Central memory CD8-positive, alpha-beta T cell (primary cell): ENCODE measurements at regions not wholly inside any gene's neighbourhood (a gene's known extent, or its start where the extent isn't known, plus 50 kb on each side); places are given as distances from the start of the nearest gene placed in this dataset.

ENCODE experiments used
- ATAC-seq: fragments of 150-1000 bp; cut with Tn5 transposase; replicated peaks from 2 replicates; pipeline ENCODE4 v1.10.0; 2022; ENCODE audit warnings: mild to moderate bottlenecking, moderate FRiP score, moderate number of reproducible peaks; ENCODE audit not compliant: poor library complexity, severe bottlenecking; ENCODE audit errors: extremely low read depth
- DNase-seq, 2 donors: peaks; one replicate each; pipeline ENCODE4 v3.0.0; 2021; ENCODE audit warnings: low spot score in 2 of 2
- H3K27ac Mint-ChIP-seq: one replicate; pipeline ENCODE4 v1.8.0; 2022; ENCODE audit warnings: low read depth, mild to moderate bottlenecking, moderate library complexity, mixed read lengths
- H3K27me3 Mint-ChIP-seq: one replicate; pipeline ENCODE4 v1.8.0; 2022; ENCODE audit warnings: mixed read lengths
- H3K36me3 Mint-ChIP-seq: one replicate; pipeline ENCODE4 v1.8.0; 2022; ENCODE audit warnings: mild to moderate bottlenecking, moderate library complexity, mixed read lengths; ENCODE audit not compliant: insufficient read depth
- H3K4me1 Mint-ChIP-seq: one replicate; pipeline ENCODE4 v1.8.0; 2022; ENCODE audit warnings: mixed read lengths
- H3K4me3 Mint-ChIP-seq: one replicate; pipeline ENCODE4 v1.8.0; 2022; ENCODE audit warnings: mild to moderate bottlenecking, moderate library complexity, mixed read lengths
- H3K9me3 Mint-ChIP-seq: one replicate; pipeline ENCODE4 v1.8.0; 2022; ENCODE audit warnings: mixed read lengths

DNA sequence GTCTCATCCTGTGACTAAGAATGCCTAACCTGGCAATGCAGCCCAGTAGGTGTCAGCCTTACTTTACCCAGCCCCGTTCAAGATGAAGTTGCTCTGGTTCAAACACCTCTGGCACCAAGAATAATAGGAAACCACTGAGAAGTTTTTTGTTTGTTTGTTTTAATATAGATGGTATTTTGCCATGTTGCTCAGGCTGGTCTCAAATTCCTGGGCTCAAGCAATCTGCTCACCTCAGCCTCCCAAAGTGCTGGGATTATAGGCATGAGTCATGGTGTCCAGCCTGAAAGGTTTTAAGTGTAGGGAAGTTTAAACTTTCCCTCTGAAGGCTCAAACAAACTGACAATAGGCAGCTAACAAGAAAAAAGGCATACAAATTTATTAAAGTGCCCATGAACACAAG lies 51.2 kb upstream of the ABCC4 start:
- no peaks in the 10 kb centered on the region for H3K4me1 Mint-ChIP-seq
- H3K4me3 Mint-ChIP-seq = no peak overlapping the region
- no peaks in the 10 kb centered on the region for H3K36me3 Mint-ChIP-seq
- H3K27ac Mint-ChIP-seq = no peak overlapping the region
- H3K27me3 Mint-ChIP-seq = peaks cover 24% of the 10 kb centered on the region
- no peak for DNase-seq
- no peaks in the 10 kb centered on the region for H3K9me3 Mint-ChIP-seq
- no peak for ATAC-seq

DNA sequence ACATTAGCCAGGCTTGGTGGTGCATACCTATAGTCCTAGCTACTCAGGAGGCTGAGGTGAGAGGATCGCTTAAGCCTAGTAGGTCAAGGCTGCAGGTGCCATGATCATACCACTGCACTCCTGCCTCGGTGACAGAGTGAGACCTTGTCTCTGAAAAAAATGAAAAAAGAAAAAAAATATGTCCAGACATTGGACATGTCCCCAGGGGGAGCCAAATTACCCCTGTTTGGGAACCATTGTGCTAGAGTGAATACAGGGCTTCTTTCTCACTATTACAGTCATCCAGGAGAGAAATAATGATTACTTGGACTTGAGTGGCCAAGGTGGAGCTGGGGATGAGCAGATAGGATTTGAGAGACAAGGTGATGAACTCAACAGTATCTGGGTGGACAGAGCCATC lies 52.9 kb upstream of the ABCC4 start:
- Mint-ChIP-seq H3K36me3 (no peaks in the 10 kb centered on the region), H3K4me3 (no peak overlapping the region), H3K9me3 (no peaks in the 10 kb centered on the region), H3K27ac (no peak overlapping the region), H3K4me1 (no peaks in the 10 kb centered on the region), H3K27me3 (peaks cover 34% of the 10 kb centered on the region)
- DNase-seq (no peak), ATAC-seq (no peak)

DNA sequence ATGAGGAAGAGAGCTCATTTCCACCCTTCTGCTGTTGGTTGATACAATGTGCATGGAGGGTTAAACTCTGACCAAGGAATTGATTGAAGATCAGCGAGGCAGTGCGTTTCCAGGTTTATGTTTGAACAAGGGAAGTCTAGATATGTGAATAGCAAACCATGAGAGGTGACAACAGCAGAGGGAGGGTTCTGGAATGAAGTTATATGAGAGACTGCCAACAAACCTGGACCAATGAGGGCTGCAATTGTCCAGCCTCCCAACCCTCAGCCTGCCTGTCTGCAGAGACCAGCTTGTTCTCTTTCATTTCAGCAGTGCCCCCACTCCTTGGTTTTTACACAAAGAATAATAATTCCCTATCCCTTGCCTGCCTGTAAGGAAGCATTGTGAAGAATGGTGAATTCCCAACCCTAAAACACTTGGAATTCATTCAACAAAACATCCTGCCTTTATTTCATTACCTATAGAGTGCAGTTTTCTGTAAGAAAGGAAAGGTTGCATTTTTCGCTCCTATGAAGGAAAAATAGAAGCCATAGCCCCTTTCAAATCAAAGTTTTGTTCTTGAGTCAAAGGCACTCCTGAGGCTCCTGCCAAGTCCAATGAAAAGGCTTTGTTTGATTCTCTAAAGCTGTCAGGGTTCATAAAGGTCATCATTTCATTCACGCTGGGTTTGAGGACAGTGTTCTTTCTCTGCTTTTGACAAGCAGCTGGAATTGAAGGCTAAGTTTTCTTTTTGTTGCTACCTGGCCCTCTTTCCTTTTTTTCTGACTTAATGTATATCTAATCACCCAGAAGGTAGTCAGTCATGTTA lies 53.6 kb upstream of the ABCC4 start:
- Mint-ChIP-seq H3K9me3 (no peaks in the 10 kb centered on the region), H3K27me3 (peaks cover 40% of the 10 kb centered on the region), H3K4me3 (no peak overlapping the region), H3K36me3 (no peaks in the 10 kb centered on the region), H3K27ac (no peak overlapping the region), H3K4me1 (no peaks in the 10 kb centered on the region)
- ATAC-seq (no peak), DNase-seq (no peak)

DNA sequence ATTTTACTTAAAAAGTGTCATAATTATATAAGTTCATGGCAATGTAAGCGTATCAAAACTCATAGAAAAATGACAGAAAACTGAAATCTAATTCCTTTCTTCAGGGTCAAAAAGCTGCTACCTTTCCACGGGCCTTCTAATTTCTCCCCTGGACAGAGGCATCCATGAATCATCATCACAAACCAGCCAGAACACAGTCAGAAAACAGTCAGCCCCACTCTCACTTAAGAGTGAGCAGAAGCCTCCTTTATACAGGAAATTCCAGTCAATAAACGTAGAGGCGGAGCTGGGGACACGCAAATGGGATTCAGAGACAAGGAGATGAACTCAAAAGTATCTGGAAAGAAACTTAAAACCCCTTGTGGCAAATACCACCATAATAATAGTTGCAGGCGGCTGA lies 54.2 kb upstream of the ABCC4 start:
- H3K9me3 Mint-ChIP-seq = no peaks in the 10 kb centered on the region

DNA sequence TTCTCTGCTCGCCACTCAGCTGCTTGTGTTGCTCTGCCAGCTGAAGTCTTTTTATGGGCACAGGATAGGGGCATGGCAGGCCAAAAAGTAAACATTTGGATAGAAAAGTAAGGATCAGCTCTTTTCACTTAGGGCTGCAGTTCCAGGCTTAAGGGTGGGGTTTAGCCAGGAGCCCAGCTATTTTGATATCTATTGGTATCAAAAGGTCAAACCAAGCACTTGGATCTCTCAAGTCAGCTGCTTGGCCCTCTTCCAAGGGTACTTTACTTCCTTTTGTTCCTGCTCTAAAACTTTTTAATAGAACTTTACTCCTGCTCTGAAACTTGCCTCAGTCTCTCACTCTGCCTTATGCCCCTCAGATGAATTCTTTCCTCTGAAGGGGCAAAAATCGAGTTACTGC lies 55.7 kb upstream of the ABCC4 start:
- peaks cover 47% of the 10 kb centered on the region for H3K27me3 Mint-ChIP-seq

More for the DNA sequence above, 54.2 kb upstream of the ABCC4 start:
- Mint-ChIP-seq H3K4me3 (no peak overlapping the region), H3K36me3 (no peaks in the 10 kb centered on the region), H3K4me1 (no peaks in the 10 kb centered on the region), H3K27me3 (peaks cover 43% of the 10 kb centered on the region), H3K27ac (no peak overlapping the region)
- ATAC-seq (no peak), DNase-seq (no peak)

DNA sequence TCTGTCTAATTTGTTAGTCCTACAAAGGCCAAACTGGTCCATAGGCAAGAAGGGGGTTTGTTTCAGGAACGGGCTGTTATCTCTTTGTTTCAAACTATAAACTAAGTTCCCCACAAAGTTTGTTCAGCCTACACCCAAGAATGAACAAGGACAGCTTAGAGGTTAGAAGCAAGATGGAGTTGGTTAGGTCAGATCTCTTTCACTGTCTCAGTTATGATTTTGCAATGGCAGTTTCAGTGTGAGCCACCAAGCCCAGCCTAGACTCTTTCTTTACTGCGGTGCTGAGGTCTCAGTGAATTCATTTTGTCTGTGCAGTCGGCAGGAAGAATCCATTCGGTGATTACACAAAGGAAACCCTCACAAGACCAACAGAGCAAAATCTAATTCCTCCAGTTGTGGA lies 56.6 kb upstream of the ABCC4 start:
- H3K36me3 Mint-ChIP-seq = no peaks in the 10 kb centered on the region
- H3K27ac Mint-ChIP-seq = no peak overlapping the region

More for the DNA sequence above, 55.7 kb upstream of the ABCC4 start:
- Mint-ChIP-seq H3K27ac (no peak overlapping the region), H3K4me1 (no peaks in the 10 kb centered on the region), H3K9me3 (no peaks in the 10 kb centered on the region), H3K4me3 (no peak overlapping the region), H3K36me3 (no peaks in the 10 kb centered on the region)
- DNase-seq (no peak), ATAC-seq (no peak)

DNA sequence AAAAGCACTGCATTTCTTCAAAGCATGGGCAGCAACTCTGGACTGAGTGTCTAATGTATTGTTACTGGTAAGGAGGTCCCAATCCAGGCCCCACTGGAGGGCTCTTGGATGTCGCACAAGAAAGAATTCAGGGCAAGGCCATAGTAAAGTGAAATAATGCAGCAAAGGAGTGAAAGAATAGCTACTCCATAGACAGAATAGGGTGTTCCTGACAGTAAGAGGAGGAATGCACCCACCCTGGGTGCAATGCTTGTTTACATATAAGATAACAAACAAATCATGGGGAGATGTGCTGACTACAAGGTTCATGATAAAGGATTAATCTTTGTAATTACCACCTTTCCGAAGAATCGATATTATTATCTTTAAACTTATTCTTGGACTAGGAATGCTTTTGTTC lies 58.8 kb upstream of the ABCC4 start:
- H3K4me1 Mint-ChIP-seq = no peaks in the 10 kb centered on the region
- peaks cover 46% of the 10 kb centered on the region for H3K27me3 Mint-ChIP-seq
- ATAC-seq (no peak), DNase-seq (no peak)
- H3K27ac Mint-ChIP-seq = no peak overlapping the region
- H3K9me3 Mint-ChIP-seq = no peaks in the 10 kb centered on the region
- H3K4me3 Mint-ChIP-seq = no peak overlapping the region
- H3K36me3 Mint-ChIP-seq = peaks cover 2% of the 10 kb centered on the region

More for the DNA sequence above, 56.6 kb upstream of the ABCC4 start:
- no peak overlapping the region for H3K4me3 Mint-ChIP-seq
- DNase-seq = no peak
- peaks cover 46% of the 10 kb centered on the region for H3K27me3 Mint-ChIP-seq
- ATAC-seq = no peak
- no peaks in the 10 kb centered on the region for H3K9me3 Mint-ChIP-seq
- no peaks in the 10 kb centered on the region for H3K4me1 Mint-ChIP-seq

DNA sequence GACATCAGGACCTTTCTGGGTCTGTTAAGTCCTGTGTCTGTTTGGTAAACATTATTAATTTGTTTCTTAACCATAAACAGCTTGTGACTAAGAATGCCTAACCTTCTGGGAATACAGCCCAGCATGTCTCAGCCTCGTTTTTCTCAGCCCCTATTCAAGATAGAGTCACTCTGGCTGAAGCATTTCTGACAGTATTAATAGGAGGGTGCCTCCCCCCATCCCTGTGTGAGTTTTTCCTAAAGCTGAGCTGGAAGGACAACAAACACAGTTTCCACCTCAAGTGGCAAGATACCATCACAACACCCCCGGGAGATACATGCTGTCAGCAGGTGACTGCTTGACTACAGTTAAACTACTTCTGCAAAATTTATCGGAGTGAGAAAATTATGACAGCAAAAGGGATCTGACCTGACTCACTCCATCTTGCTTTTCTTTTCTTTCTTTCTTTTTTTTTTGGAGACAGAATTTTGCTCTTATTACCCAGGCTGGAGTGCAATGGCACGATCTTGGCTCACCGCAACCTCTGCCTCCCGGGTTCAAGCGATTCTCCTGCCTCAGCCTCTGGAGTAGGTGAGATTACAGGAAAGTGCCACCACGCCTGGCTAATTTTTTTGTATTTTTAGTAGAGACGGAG lies 59.3 kb upstream of the ABCC4 start:
- H3K27ac Mint-ChIP-seq = no peak overlapping the region

DNA sequence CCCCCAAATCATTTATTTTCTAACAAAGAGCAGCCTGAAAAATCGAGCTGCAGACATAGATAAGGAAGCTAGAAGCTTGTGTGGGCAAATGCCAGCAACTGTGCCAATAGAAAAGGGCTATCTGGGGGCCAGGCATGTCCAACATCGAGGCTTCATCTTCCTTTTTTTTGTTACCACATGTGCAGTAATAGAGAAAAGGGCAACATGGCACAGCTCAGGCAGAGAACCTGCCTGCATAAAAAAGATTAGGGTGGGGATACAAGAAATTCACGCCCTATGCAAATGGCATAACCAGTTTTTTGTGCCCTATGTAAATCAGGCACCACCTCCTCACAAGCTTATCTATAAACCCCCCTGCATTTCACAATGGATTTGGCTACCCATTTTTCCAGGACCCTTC lies 60.4 kb upstream of the ABCC4 start:
- DNase-seq = no peak
- ATAC-seq = no peak
- H3K9me3 Mint-ChIP-seq = no peaks in the 10 kb centered on the region

More for the DNA sequence above, 59.3 kb upstream of the ABCC4 start:
- Mint-ChIP-seq H3K27me3 (peaks cover 46% of the 10 kb centered on the region), H3K4me1 (no peaks in the 10 kb centered on the region), H3K36me3 (peaks cover 2% of the 10 kb centered on the region), H3K9me3 (no peaks in the 10 kb centered on the region), H3K4me3 (no peak overlapping the region)
- DNase-seq = no peak
- no peak for ATAC-seq

DNA sequence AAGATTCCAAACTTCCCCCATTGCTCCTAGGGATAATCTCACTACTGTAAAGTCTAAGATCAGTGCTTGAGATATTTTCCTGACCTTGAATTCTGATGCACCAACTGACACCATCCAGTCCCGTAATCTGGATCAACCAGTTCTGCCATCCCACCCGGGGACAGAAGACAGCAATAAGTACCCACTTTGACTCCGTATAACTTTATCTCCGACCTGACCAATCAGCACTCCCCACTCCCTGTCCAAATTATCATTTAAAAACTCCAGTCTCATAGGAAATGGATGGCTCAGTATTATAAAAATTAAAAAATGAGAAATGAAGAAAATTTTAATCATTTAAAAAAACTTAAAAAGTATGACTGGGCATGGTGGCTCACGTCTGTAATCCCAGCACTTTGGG lies 61.4 kb upstream of the ABCC4 start:
- Mint-ChIP-seq H3K4me3 (no peak overlapping the region), H3K27me3 (peaks cover 30% of the 10 kb centered on the region), H3K9me3 (no peaks in the 10 kb centered on the region), H3K4me1 (no peaks in the 10 kb centered on the region), H3K36me3 (peaks cover 2% of the 10 kb centered on the region), H3K27ac (no peak overlapping the region)
- ATAC-seq (no peak), DNase-seq (no peak)

More for the DNA sequence above, 60.4 kb upstream of the ABCC4 start:
- no peak overlapping the region for H3K27ac Mint-ChIP-seq
- H3K36me3 Mint-ChIP-seq = peaks cover 2% of the 10 kb centered on the region
- peaks cover 39% of the 10 kb centered on the region for H3K27me3 Mint-ChIP-seq
- no peak overlapping the region for H3K4me3 Mint-ChIP-seq
- H3K4me1 Mint-ChIP-seq = no peaks in the 10 kb centered on the region

DNA sequence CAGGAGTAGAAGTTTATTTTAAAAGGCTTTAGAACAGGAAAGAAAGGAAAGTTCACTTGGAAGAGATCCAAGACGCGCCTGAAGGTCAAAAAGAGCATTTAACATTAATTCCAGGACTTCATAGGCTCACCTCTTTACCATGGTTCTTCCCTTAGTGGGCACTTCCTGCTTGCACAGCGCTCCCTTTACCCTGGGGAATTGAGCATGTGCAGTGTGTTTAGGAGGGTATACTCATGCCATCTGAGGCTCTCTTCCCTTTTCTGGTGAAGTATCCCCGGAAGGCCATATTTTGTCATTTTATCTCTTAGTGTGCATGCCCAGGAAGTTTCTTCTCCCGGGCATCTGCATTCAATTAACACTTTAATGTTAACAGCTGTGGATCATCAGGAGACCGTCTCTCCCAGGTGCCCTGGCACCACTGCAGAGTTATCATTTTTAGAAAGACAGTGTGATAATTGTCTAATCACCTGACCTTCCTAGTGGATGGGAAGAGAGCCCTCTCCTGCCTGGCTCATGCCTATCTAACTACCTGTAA lies 66.1 kb upstream of the ABCC4 start:
- peaks cover 2% of the 10 kb centered on the region for H3K36me3 Mint-ChIP-seq
- no peak overlapping the region for H3K4me3 Mint-ChIP-seq
- no peaks in the 10 kb centered on the region for H3K4me1 Mint-ChIP-seq
- H3K27me3 Mint-ChIP-seq = peaks cover 10% of the 10 kb centered on the region
- no peak for DNase-seq
- no peak for ATAC-seq
- no peak overlapping the region for H3K27ac Mint-ChIP-seq
- H3K9me3 Mint-ChIP-seq = no peaks in the 10 kb centered on the region

DNA sequence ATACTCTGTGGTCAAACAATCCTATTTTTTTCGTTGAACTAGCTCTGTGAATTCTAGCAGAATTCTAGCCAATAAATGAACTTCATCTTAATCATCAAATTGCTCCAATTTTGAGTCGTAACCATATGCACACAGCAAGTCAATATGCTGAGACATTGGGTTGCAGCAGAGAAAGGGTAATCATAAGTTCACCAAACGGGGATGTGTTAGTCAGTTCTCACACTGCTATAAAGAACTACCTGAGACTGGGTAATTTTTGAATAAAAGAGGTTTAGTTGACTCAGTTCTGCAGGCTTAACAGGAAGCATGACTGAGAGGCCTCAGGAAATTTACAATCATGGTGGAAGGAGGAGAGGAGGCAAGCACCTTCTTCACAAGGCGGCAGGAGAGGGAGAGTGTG lies 67.7 kb upstream of the ABCC4 start:
- DNase-seq = no peak
- H3K9me3 Mint-ChIP-seq = no peaks in the 10 kb centered on the region
- H3K27ac Mint-ChIP-seq = no peak overlapping the region
- H3K36me3 Mint-ChIP-seq = peaks cover under 1% of the 10 kb centered on the region
- H3K27me3 Mint-ChIP-seq = peaks cover 10% of the 10 kb centered on the region
- H3K4me1 Mint-ChIP-seq = no peaks in the 10 kb centered on the region
- no peak for ATAC-seq
- no peak overlapping the region for H3K4me3 Mint-ChIP-seq

DNA sequence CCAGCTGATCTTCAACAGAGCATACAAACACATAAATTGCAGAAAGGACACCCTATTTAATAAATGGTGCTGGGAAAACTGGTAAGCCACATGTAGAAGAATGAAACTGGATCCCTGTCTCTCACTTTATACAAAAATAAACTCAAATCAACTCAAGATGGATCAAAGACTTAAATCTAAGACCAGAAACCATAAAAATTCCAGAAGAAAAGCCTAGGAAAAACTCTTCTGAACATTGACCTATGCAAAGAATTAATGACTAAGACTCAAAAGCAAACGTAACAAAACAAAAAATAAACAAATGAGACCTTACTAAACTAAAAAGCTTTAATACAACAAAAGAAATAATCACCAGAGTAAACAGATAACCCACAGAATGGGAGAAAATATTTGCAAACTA lies 74.5 kb upstream of the ABCC4 start:
- Mint-ChIP-seq H3K27ac (no peak overlapping the region), H3K4me1 (no peaks in the 10 kb centered on the region), H3K4me3 (no peak overlapping the region), H3K27me3 (peaks cover 24% of the 10 kb centered on the region), H3K9me3 (no peaks in the 10 kb centered on the region), H3K36me3 (no peaks in the 10 kb centered on the region)
- no peak for ATAC-seq
- no peak for DNase-seq
